HG02642 (cell line): ENCODE measurements at regions not wholly inside any gene's neighbourhood (a gene's known extent, or its start where the extent isn't known, plus 50 kb on each side); places are given as distances from the start of the nearest gene placed in this dataset.

Experiments used
- ATAC-seq: cut with Tn5 transposase; IDR thresholded peaks from one replicate; pipeline ENCODE4 v1.9.1; 2021; ENCODE audit warnings: mild to moderate bottlenecking; ENCODE audit not compliant: unreplicated experiment, poor library complexity

- no peak for ATAC-seq
Measured at GRCh38 chr19:28869459-28869858, 343.5 kb downstream of the UQCRFS1 start.

GRCh38 chr19:28868836-28869235, 344.1 kb downstream of the UQCRFS1 start:
- no peak for ATAC-seq

DNA sequence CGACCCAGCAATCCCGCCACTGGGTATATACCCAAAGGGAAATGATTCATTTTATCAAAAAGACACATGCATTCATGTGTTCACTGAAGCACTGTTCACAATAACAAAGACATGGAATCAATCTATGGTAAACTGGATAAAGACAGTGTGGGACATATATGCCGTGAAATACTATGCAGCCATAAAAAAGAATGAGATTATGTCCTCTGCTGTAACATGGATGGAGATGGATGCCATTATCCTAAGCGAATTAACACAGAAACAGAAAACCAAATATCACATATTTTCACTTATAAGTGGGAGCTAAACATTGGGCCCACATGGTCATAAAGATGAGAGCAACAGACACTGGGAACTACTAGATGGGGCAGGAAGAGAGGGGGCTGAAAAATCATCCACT, 345.0 kb downstream of the UQCRFS1 start:
- no peak for ATAC-seq

DNA sequence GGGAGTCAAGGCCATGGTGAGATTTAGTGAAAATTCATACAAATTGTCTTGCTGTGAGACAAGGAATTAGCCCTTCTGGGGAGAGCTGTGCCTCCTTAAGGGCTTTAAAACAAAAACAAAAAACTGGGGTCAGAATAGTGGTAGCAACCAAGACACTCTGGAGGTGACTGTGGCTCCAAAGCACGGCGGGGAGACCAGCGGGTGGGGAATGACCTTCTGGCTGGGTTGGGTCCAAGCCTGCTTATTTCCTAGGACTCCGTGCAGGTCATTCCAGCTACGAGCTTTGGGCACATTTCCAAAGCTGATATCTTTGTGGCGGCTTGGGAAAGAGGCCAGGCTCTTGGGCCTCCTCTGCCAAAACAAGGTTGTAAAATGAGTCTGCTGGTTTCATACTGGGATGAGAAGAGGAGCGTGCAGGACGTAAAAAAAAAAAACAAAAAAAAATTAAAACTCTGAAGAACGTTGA, 348.3 kb downstream of the UQCRFS1 start:
- no peak for ATAC-seq

DNA sequence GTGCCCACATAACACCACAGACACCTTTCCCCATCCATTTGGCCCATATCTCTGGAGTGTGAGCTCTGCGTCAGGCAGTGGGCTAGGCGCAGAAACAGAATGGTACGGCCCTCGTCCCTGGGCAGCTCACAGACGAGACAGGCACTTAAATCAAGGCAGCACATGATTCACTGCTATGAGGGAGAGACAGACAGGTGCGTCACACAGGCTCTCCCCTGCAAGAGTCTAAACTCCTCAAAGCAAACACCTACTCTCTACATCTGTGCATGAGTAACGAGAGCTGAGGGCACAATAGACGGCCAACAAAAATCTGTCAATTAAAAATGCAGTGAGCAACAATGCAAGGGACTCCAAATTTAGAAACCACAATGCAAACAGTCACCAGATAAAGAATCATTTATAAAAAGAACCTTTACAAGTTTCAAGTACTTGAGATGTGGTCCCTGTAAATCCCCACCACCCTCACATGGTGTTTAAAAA, 348.9 kb downstream of the UQCRFS1 start:
- ATAC-seq, result no peak

DNA sequence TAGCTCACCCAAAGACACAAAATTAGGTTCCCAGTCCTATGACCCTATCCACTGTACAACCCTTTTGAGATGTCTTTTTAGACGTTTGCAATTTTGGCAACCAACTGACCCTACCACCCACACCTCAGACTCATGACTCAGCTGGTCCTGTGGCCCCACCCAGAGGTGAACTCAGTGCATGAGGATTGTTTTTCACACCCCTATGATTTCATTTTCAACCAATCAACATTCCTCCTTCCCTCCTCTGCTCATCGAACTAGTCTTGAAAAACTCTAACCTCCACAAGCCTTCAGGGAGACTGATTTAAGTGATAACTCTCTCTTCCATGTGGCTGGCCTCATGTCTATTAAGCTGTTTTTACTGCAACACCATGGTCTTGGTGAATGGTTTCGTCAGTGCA, 350.7 kb downstream of the UQCRFS1 start:
- no peak for ATAC-seq

GRCh38 chr19:28859811-28860210, 353.1 kb downstream of the UQCRFS1 start:
- no peak for ATAC-seq

GRCh38 chr19:28858933-28859332, 354.0 kb downstream of the UQCRFS1 start:
- ATAC-seq, result no peak

GRCh38 chr19:28857967-28858366, 355.0 kb downstream of the UQCRFS1 start:
- ATAC-seq, result no peak

GRCh38 chr19:28855216-28855615, 357.7 kb downstream of the UQCRFS1 start:
- ATAC-seq, result no peak

DNA sequence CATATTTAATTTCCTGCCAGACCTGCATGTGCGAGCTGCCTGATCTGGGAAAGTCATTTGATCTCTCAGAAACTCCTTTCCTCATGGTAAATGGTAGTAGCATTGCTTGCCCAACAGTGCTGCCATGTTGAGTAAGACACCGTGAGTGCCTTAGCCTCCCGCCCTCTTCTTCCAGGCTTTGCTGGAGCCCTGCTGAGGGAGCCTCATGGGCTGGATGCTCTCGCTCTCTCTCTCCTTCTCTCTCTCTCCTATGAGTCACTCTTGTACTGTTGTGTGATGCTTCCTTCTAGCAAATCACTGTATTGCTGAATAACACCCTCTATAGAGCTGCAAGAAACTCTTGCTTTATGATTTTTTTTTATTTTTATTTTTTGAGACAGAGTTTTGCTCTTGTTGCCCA, 365.5 kb downstream of the UQCRFS1 start:
- ATAC-seq, result no peak

- ATAC-seq, result no peak
Measured at GRCh38 chr19:28846094-28846812, 366.7 kb downstream of the UQCRFS1 start.

- no peak for ATAC-seq
Measured at GRCh38 chr19:28843761-28844492, 369.0 kb downstream of the UQCRFS1 start.

GRCh38 chr19:28841531-28841930, 371.4 kb downstream of the UQCRFS1 start:
- ATAC-seq, result no peak

- ATAC-seq, result no peak
Measured at GRCh38 chr19:28840891-28841290, 372.1 kb downstream of the UQCRFS1 start.

GRCh38 chr19:28839455-28839854, 373.5 kb downstream of the UQCRFS1 start:
- no peak for ATAC-seq

DNA sequence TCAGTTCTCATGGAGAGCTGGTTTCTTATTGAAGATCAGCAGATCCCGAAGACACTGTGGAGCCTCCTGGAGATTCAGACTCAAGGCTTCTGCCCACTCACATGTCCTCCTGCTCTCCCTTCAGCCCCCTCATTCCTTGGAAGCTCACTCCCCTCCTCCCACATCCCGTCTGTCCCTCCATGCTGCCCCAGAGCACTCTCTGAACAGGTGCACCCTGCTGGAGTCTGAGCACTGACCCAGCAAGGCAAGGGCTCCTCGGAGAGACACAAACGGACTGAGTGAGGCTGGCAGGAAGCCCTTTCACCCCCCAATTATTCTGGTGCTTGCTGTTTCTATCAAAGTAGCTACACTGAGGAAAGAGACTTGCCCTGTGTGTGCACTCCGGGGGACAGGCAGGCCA, 374.0 kb downstream of the UQCRFS1 start:
- ATAC-seq, result no peak

DNA sequence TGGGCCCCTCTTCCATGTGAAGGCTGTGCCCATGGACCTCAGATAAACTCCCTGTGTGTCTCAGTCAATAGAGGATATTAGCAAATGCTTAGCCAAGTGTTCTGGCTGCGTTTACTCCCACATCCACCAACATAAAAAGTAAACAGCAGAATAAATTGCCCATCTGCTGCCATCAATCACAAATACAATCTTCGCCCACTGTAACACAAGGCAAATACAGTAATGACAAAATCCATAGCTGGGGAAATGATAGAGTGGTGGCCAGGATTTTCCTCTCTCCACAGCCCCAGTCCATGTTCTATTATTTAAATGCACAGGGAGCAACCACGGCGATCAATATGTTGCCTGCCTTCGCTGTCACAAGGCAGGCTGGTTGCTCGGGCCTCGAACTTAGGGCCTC, 376.5 kb downstream of the UQCRFS1 start:
- ATAC-seq, result no peak

GRCh38 chr19:28834996-28835395, 378.0 kb downstream of the UQCRFS1 start:
- no peak for ATAC-seq

- ATAC-seq, result no peak
Measured at GRCh38 chr19:28831462-28831861, 381.5 kb downstream of the UQCRFS1 start.

DNA sequence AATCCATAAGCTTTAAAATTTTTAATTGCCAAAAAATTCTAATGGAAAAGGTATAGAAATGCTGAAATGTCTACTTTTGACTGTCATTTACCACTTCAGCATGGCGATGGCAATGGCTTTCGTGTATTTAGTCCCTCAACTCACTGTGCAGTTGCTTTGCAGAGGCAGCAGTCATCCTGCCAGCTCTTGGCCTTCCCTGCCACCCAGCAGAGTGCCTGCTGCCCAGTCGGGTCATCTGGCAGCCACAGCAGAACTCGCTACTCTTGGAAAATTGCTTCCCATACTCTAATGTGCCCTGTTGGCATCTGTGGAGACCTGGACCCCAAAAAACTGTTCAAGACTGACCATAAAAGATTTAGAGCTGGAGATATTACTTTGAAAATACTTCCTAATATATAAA, 383.2 kb downstream of the UQCRFS1 start:
- no peak for ATAC-seq

DNA sequence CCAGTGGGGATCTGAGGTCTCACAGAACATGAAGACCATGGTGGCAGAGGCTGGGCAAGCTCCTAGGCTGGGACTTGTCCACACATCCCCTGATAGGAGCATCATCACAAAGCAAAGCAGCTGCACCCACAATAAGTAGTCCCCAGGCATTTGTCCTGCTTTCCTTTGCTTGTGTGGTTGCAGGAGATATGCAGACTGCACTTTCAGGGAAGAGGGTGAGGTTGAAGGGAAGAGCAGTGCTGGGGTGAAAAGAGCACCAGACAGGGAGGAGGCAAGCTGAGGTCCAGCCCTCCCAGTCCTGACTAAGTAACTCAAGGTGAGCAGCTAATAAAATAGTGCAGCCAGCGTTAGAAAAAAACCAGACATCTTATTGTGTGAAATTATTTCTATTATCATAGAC, 383.6 kb downstream of the UQCRFS1 start:
- no peak for ATAC-seq
